ENCODE measurements at regions not wholly inside any gene's neighbourhood (a gene's known extent, or its start where the extent isn't known, plus 50 kb on each side); places are given as distances from the start of the nearest gene placed in this dataset.

GRCh38 chr21:35968564-35968963 lies 91.8 kb downstream of the SETD4 start:
- H3K79me2 ChIP-seq (ENCODE audit: low read length), result no peaks in the 10 kb centered on the region
- no peaks in the 10 kb centered on the region for H3K36me3 ChIP-seq (ENCODE audit: insufficient read depth, low read length)
- H3K9me2 ChIP-seq (replicated peaks; ENCODE audit: insufficient read depth, low read length), result no peaks in the 10 kb centered on the region
- no peak overlapping the region for H3K4me3 ChIP-seq (ENCODE audit: low read length)
- no peak overlapping the region for H3K9ac ChIP-seq (ENCODE audit: low read length)
- no peak overlapping the region for H3K4me2 ChIP-seq (ENCODE audit: low read depth, low read length, poor library complexity, severe bottlenecking)
- no peak for DNase-seq
- no peaks in the 10 kb centered on the region for H4K20me1 ChIP-seq (ENCODE audit: insufficient read depth, low read depth, low read length)
- no peaks in the 10 kb centered on the region for H3K4me1 ChIP-seq (ENCODE audit: low read length)
- H3K27ac ChIP-seq (ENCODE audit: low read length), result no peak overlapping the region
- no peak overlapping the region for H2AFZ ChIP-seq (ENCODE audit: low read length)
- H3K27me3 ChIP-seq (ENCODE audit: low read length), result no peaks in the 10 kb centered on the region
- no peaks in the 10 kb centered on the region for H3K9me3 ChIP-seq (ENCODE audit: low read length)

DNA sequence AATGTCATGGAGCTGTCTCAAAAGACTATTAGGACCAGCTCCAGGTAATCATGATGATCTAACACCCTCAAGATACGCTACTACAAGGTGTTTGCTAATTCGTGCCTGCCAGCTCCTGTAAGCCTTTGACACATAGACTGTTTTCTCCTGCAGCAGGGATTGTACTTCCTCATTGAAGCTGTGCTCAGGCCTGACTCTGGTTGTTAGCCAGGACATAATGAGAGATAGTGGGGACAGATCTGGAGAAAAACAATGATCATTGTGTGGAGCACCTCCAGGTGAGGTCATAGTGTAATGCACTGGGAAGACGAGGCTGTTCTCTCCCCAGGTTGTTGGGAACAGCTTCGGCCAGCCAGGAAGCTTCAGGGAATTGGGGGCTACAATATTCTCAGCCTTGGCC lies 94.6 kb downstream of the SETD4 start:
- H3K9me2 ChIP-seq (replicated peaks; ENCODE audit: insufficient read depth, low read length), result no peaks in the 10 kb centered on the region
- no peak overlapping the region for H3K27ac ChIP-seq (ENCODE audit: low read length)
- no peak overlapping the region for H3K4me3 ChIP-seq (ENCODE audit: low read length)
- no peak overlapping the region for H3K9ac ChIP-seq (ENCODE audit: low read length)
- H4K20me1 ChIP-seq (ENCODE audit: insufficient read depth, low read depth, low read length), result no peaks in the 10 kb centered on the region
- no peak for DNase-seq
- H3K4me2 ChIP-seq (ENCODE audit: low read depth, low read length, poor library complexity, severe bottlenecking), result no peak overlapping the region
- H3K79me2 ChIP-seq (ENCODE audit: low read length), result no peaks in the 10 kb centered on the region
- H3K9me3 ChIP-seq (ENCODE audit: low read length), result no peaks in the 10 kb centered on the region
- H3K4me1 ChIP-seq (ENCODE audit: low read length), result no peaks in the 10 kb centered on the region
- no peaks in the 10 kb centered on the region for H3K27me3 ChIP-seq (ENCODE audit: low read length)
- no peak overlapping the region for H2AFZ ChIP-seq (ENCODE audit: low read length)
- H3K36me3 ChIP-seq (ENCODE audit: insufficient read depth, low read length), result no peaks in the 10 kb centered on the region

- Histone ChIP-seq H3K4me1 (ENCODE audit: low read length) (no peaks in the 10 kb centered on the region), H3K27ac (ENCODE audit: low read length) (no peak overlapping the region), H3K36me3 (ENCODE audit: insufficient read depth, low read length) (no peaks in the 10 kb centered on the region), H3K4me3 (ENCODE audit: low read length) (no peak overlapping the region), H2AFZ (ENCODE audit: low read length) (no peak overlapping the region), H3K79me2 (ENCODE audit: low read length) (no peaks in the 10 kb centered on the region), H4K20me1 (ENCODE audit: insufficient read depth, low read depth, low read length) (no peaks in the 10 kb centered on the region), H3K9ac (ENCODE audit: low read length) (no peak overlapping the region), H3K9me2 (replicated peaks; ENCODE audit: insufficient read depth, low read length) (no peaks in the 10 kb centered on the region), H3K9me3 (ENCODE audit: low read length) (no peaks in the 10 kb centered on the region), H3K27me3 (ENCODE audit: low read length) (no peaks in the 10 kb centered on the region), H3K4me2 (ENCODE audit: low read depth, low read length, poor library complexity, severe bottlenecking) (no peak overlapping the region)
- DNase-seq, result no peak
Observed at GRCh38 chr21:35963920-35964451, 96.3 kb downstream of the SETD4 start.

GRCh38 chr21:35962917-35963316 lies 97.4 kb downstream of the SETD4 start:
- Histone ChIP-seq H3K9ac (ENCODE audit: low read length) (no peak overlapping the region), H3K36me3 (ENCODE audit: insufficient read depth, low read length) (no peaks in the 10 kb centered on the region), H3K79me2 (ENCODE audit: low read length) (no peaks in the 10 kb centered on the region), H3K27ac (ENCODE audit: low read length) (no peak overlapping the region), H3K27me3 (ENCODE audit: low read length) (no peaks in the 10 kb centered on the region), H3K4me1 (ENCODE audit: low read length) (no peaks in the 10 kb centered on the region), H3K4me2 (ENCODE audit: low read depth, low read length, poor library complexity, severe bottlenecking) (no peak overlapping the region), H3K9me3 (ENCODE audit: low read length) (no peaks in the 10 kb centered on the region), H3K4me3 (ENCODE audit: low read length) (no peak overlapping the region), H3K9me2 (replicated peaks; ENCODE audit: insufficient read depth, low read length) (no peaks in the 10 kb centered on the region), H4K20me1 (ENCODE audit: insufficient read depth, low read depth, low read length) (no peaks in the 10 kb centered on the region), H2AFZ (ENCODE audit: low read length) (no peak overlapping the region)
- DNase-seq, result no peak

GRCh38 chr21:35954066-35954465 lies 106.3 kb downstream of the SETD4 start:
- H3K9me3 ChIP-seq (ENCODE audit: low read length), result no peaks in the 10 kb centered on the region
- no peaks in the 10 kb centered on the region for H3K9me2 ChIP-seq (replicated peaks; ENCODE audit: insufficient read depth, low read length)
- H3K4me2 ChIP-seq (ENCODE audit: low read depth, low read length, poor library complexity, severe bottlenecking), result no peak overlapping the region
- no peaks in the 10 kb centered on the region for H3K79me2 ChIP-seq (ENCODE audit: low read length)
- no peaks in the 10 kb centered on the region for H4K20me1 ChIP-seq (ENCODE audit: insufficient read depth, low read depth, low read length)
- H3K27ac ChIP-seq (ENCODE audit: low read length), result no peak overlapping the region
- DNase-seq, result no peak
- no peaks in the 10 kb centered on the region for H3K4me1 ChIP-seq (ENCODE audit: low read length)
- no peak overlapping the region for H3K4me3 ChIP-seq (ENCODE audit: low read length)
- H3K9ac ChIP-seq (ENCODE audit: low read length), result no peak overlapping the region
- H3K27me3 ChIP-seq (ENCODE audit: low read length), result no peaks in the 10 kb centered on the region
- H3K36me3 ChIP-seq (ENCODE audit: insufficient read depth, low read length), result no peaks in the 10 kb centered on the region
- no peak overlapping the region for H2AFZ ChIP-seq (ENCODE audit: low read length)

DNA sequence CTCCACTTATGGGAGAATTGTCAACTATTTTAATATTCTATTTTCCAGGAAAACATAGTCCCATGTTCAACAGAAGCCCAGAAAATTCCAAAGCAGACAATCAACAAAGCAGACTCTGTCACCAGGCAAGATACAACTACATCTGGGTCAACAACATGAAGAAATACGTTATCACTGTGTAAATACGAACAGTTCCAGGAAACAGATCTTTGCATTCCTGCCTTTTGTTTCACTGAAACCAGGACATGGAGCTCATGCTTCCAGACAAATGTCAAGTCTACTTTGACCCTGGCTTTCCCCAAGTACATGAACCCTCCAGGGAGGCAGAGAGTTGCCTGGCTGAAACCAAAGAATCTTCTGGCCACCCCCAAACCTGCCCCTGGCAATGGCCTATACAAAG lies 106.7 kb downstream of the SETD4 start:
- no peak overlapping the region for H3K9ac ChIP-seq (ENCODE audit: low read length)

GRCh38 chr21:35952651-35953340 lies 107.5 kb downstream of the SETD4 start:
- H3K4me3 ChIP-seq (ENCODE audit: low read length), result no peak overlapping the region
- H3K79me2 ChIP-seq (ENCODE audit: low read length), result no peaks in the 10 kb centered on the region
- H2AFZ ChIP-seq (ENCODE audit: low read length), result no peak overlapping the region
- H3K9ac ChIP-seq (ENCODE audit: low read length), result no peak overlapping the region
- H4K20me1 ChIP-seq (ENCODE audit: insufficient read depth, low read depth, low read length), result no peaks in the 10 kb centered on the region
- no peaks in the 10 kb centered on the region for H3K27me3 ChIP-seq (ENCODE audit: low read length)
- no peak for DNase-seq
- no peaks in the 10 kb centered on the region for H3K9me2 ChIP-seq (replicated peaks; ENCODE audit: insufficient read depth, low read length)
- H3K4me2 ChIP-seq (ENCODE audit: low read depth, low read length, poor library complexity, severe bottlenecking), result no peak overlapping the region
- no peak overlapping the region for H3K27ac ChIP-seq (ENCODE audit: low read length)
- no peaks in the 10 kb centered on the region for H3K36me3 ChIP-seq (ENCODE audit: insufficient read depth, low read length)
- H3K4me1 ChIP-seq (ENCODE audit: low read length), result no peaks in the 10 kb centered on the region
- H3K9me3 ChIP-seq (ENCODE audit: low read length), result no peaks in the 10 kb centered on the region

More for the DNA sequence above, 106.7 kb downstream of the SETD4 start:
- no peak overlapping the region for H3K4me2 ChIP-seq (ENCODE audit: low read depth, low read length, poor library complexity, severe bottlenecking)
- H3K36me3 ChIP-seq (ENCODE audit: insufficient read depth, low read length), result no peaks in the 10 kb centered on the region
- no peak overlapping the region for H3K27ac ChIP-seq (ENCODE audit: low read length)
- H2AFZ ChIP-seq (ENCODE audit: low read length), result no peak overlapping the region
- H3K79me2 ChIP-seq (ENCODE audit: low read length), result no peaks in the 10 kb centered on the region
- H3K4me1 ChIP-seq (ENCODE audit: low read length), result no peaks in the 10 kb centered on the region
- DNase-seq, result no peak
- H3K9me3 ChIP-seq (ENCODE audit: low read length), result no peaks in the 10 kb centered on the region
- H3K27me3 ChIP-seq (ENCODE audit: low read length), result no peaks in the 10 kb centered on the region
- H3K4me3 ChIP-seq (ENCODE audit: low read length), result no peak overlapping the region
- H3K9me2 ChIP-seq (replicated peaks; ENCODE audit: insufficient read depth, low read length), result no peaks in the 10 kb centered on the region
- no peaks in the 10 kb centered on the region for H4K20me1 ChIP-seq (ENCODE audit: insufficient read depth, low read depth, low read length)

DNA sequence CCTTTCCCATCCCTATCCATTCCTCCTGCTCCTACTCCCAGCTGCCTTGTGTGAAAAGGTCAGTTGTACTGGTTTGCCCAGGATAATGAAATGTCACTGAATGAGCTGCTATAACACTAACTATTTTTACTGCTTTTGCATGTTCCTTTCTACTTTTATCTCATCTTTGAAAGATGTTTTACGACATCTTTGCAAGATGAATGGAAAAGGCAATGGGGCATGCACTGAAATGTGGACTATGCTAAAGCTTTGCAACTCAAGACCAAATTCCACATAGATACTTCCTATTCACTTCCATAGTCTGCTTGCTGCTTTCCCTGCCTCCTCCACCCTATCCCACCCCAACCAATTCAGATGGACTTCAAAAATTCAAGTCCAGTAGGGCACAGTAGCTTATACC lies 111.3 kb downstream of the SETD4 start:
- H3K4me2 ChIP-seq (ENCODE audit: low read depth, low read length, poor library complexity, severe bottlenecking), result no peak overlapping the region
- H3K79me2 ChIP-seq (ENCODE audit: low read length), result no peaks in the 10 kb centered on the region
- no peaks in the 10 kb centered on the region for H3K27me3 ChIP-seq (ENCODE audit: low read length)
- no peak for DNase-seq
- H3K4me1 ChIP-seq (ENCODE audit: low read length), result no peaks in the 10 kb centered on the region
- no peaks in the 10 kb centered on the region for H3K9me3 ChIP-seq (ENCODE audit: low read length)
- no peaks in the 10 kb centered on the region for H4K20me1 ChIP-seq (ENCODE audit: insufficient read depth, low read depth, low read length)
- no peak overlapping the region for H3K4me3 ChIP-seq (ENCODE audit: low read length)
- no peak overlapping the region for H3K27ac ChIP-seq (ENCODE audit: low read length)
- no peaks in the 10 kb centered on the region for H3K9me2 ChIP-seq (replicated peaks; ENCODE audit: insufficient read depth, low read length)
- no peak overlapping the region for H3K9ac ChIP-seq (ENCODE audit: low read length)
- no peaks in the 10 kb centered on the region for H3K36me3 ChIP-seq (ENCODE audit: insufficient read depth, low read length)
- H2AFZ ChIP-seq (ENCODE audit: low read length), result no peak overlapping the region
